ENCODE measurements at regions not wholly inside any gene's neighbourhood (a gene's known extent, or its start where the extent isn't known, plus 50 kb on each side); places are given as distances from the start of the nearest gene placed in this dataset.

DNA sequence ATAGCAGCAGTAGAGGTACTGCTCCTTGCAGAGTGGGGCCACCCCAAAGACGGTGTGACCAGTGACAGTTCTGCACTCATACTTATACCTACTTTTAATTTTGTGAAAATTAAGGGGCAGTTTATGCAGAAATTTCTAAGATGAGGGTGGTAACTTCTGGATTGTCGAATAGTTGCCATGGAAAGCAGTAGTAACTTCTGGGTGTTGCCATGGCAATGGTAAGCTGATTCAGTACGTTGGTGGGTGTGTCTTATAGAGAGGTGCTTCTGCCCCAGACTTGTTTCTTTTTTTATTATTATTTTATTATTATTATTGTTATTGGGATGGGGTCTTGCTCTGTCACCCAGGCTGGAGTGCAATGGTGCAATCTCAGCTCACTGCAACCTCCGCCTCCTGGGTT is 82.8 kb upstream of the L3MBTL4 start:
- TF ChIP-seq DPF2 (IDR thresholded peaks at IDR 0.05) (no peak), EZH2 (IDR thresholded peaks at IDR 0.05; ENCODE audit: borderline replicate concordance, low read depth, low read length) (no peak)
- TF ChIP-seq, protein P1, sequence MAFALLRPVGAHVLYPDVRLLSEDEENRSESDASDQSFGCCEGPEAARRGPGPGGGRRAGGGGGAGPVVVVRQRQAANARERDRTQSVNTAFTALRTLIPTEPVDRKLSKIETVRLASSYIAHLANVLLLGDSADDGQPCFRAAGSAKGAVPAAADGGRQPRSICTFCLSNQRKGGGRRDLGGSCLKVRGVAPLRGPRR (CRISPR knock-in tag; IDR thresholded peaks at IDR 0.05), result no peak
